IPS-18c (cell line): ENCODE measurements at regions not wholly inside any gene's neighbourhood (a gene's known extent, or its start where the extent isn't known, plus 50 kb on each side); places are given as distances from the start of the nearest gene placed in this dataset.

Experiments
- H3K4me3 ChIP-seq: 2 replicates; pipeline ENCODE4 v1.7.0; 2013; ENCODE audit warnings: low read depth, mild to moderate bottlenecking, low read length, moderate library complexity; ENCODE audit not compliant: insufficient read depth
- H3K9me3 ChIP-seq: one replicate; pipeline ENCODE4 v1.6.1; 2013; ENCODE audit warnings: mild to moderate bottlenecking, low read length, moderate library complexity; ENCODE audit not compliant: control insufficient read depth, insufficient read depth

DNA sequence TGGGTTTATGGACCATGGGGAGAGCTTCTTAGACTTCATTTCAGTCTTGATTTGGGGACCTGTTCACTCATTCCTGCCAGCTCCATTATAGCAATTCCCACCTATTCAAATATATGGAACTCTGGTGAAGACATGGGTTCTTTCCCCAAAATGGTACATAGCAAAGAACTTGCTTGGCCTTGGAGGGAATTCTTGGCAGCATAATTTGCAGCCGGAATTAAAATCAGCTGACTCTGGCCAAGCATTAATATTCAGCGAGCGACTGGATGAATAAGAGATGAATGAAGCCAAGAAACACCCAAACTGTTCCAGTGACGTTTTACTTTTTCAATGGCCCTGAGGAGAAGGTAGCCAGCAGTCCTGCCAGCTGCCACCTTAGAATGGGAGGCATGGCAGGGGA lies 88.4 kb upstream of the SOX1 start:
- H3K4me3 ChIP-seq: no peak overlapping the region

DNA sequence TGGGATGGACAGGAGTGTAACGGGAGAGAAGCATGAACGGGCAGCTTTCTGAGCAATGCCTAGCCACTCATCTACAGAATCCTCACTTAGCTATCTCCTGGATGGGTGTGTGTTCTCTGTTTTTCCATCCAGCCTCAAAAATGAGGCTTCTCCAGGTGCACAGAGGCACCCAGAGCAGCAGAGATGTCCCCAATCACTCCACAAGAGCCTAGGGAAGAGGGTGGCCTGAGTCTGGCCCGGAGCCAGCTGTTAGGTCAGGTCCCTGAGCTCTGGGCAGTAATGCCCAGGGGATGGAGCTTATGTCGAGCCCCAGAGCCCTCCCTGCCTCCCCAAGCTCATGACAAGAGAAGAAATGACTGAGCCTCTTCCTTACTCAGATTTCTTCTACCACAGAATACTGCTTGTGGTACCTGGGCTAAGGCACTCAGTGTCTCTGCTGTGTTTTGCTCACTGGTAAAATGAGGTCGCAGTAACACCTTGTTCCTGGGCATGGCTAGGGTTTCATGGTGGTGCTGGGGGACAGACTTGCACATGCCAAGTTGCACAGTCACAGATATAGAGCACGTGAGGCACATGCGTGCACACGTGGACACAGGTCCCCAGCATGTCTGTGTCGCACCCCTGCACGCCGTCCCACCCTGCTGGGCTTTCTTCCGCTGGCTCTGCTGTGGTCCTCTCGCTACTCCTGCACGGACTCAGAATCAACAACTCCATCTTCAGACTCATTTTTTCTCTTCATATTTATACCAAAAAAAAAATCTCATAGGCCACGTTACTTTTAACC lies 86.6 kb upstream of the SOX1 start:
- H3K4me3 ChIP-seq: no peak overlapping the region
- peaks cover 2% of the 10 kb centered on the region for H3K9me3 ChIP-seq

More for the DNA sequence above, 88.4 kb upstream of the SOX1 start:
- H3K9me3 ChIP-seq: peaks cover 2% of the 10 kb centered on the region

DNA sequence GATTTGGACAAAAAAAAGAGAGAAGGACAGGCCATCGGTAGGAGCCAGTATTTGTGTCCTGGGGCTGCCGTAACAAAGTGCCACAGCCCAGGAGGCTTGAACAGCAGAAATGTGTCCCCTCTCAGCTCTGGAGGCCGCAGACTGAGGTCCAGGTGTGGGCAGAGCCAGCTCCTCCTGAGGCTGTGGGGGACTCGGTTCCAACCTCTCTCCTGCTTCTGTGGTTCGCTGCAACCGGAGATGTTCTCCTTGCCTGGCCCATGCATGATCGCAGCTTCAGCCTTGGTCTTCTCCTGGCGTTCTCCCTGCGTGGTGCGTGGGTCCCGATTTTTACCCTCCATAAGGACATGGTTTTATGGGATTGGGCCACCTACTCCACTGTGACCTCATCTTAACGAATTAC lies 85.9 kb upstream of the SOX1 start:
- Histone ChIP-seq H3K9me3 (peaks cover 2% of the 10 kb centered on the region), H3K4me3 (no peak overlapping the region)

DNA sequence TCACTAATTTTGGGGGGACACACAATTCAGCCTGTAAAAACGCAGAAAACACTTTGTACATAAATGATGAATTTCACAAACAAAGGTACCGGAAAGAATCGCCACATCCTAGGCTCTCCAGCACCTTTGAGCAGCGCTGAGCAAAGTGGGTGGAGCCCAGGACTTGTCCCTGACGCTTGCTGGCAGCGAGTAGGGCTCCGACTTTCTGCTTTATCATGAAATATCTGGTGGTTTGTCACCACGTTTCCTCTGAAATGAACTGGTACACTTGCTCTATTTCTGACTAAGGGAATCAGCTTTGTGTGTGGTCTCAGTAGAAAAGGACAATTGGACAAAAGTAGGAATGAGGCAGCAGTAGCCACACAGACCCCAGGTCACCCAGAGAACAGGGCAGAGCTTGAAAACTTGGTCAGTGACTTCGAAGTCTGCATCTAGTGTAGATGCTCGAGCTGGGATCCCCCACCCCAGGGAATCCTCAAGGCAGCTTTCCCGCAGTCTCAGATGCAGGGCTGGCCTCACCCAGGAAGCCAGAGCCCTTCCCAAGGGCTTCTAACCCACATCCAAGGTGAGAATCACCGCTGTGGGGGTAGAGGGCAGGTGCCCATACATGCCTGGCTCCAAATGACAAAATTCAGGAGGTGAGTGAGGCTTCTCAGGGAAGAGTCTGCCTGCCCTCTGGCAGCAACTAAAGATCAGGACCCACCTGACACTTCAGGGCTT lies 85.3 kb upstream of the SOX1 start:
- H3K9me3 ChIP-seq: peaks cover 2% of the 10 kb centered on the region

DNA sequence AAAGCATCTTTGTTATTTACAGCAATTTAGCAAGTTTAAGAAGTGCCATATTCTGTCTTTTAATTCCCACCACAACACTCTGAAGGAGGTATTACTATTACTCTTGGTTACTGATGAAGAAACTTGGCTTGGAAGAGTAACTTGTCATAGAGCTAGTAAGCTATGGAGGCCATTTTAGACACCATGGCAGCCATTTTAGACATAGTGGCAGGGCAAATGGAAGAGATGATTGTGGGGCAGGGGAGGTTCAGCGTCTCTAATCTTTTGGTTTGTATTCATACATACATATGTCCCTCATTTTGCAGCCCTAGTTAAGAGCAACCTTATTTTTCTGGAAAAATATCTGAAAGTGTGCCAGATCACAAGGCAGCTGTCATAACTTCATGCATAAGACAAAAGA lies 82.6 kb upstream of the SOX1 start:
- Histone ChIP-seq H3K9me3 (peaks cover 2% of the 10 kb centered on the region), H3K4me3 (no peak overlapping the region)

More for the DNA sequence above, 85.3 kb upstream of the SOX1 start:
- no peak overlapping the region for H3K4me3 ChIP-seq

DNA sequence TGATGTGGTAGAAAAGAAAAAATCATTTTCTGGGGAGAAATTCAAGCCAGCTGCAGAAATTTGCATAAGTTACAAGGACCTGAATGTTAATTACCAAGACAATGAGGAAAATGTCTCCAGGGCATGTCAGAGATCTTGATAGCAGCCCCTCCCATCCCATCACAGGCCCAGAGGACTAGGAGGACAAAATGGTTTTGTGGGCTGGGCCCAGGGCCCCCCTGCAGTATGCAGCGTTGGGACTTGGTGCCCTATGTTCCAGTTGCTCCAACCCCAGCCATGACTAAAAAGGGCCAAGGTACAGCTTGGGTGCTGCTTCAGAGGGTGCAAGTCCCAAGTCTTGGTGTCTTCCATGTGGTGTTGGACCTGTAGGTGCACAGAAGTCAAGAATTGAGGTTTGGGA lies 76.6 kb upstream of the SOX1 start:
- Histone ChIP-seq H3K4me3 (no peak overlapping the region; the same call in 1 of the 2 replicates), H3K9me3 (peaks cover 9% of the 10 kb centered on the region)

DNA sequence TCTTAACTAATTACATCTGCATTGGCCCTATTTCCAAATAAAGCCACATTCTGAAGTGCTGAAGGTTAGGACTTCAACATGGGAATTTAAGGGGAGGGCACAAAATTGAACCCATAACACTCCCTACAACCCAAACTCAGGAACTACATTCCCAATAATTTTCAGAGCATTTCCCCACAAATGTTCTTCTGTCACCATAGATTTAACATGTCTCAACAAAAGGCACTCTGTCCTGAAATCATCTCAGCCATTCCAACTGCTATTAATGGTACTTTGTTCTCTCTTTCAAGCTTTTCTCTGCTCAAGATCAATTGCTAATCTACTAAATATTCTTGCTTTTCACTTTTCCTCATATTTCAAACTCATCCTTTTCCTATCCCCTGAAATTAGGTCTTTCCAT lies 74.0 kb upstream of the SOX1 start:
- peaks cover 9% of the 10 kb centered on the region for H3K9me3 ChIP-seq
- no peak overlapping the region for H3K4me3 ChIP-seq

DNA sequence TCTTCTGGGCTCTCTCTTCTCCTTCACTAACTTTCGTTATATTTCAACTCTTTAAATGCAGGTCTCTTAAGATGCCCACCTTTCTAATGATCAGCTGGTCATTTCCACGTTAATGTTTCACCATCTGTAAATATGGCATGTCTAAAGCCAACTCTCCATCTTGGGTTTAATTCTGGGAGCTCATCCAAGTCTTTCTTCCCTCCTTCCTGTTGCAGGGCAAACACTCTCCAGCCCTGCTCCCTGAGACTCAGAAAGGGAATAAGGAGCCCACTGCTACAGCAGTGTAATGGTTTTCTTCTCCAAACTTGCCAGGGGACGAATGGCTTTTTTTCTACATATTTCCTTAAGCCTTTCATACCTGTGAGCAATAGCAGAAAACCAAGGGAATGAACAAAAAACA lies 73.3 kb upstream of the SOX1 start:
- peaks cover 9% of the 10 kb centered on the region for H3K9me3 ChIP-seq

DNA sequence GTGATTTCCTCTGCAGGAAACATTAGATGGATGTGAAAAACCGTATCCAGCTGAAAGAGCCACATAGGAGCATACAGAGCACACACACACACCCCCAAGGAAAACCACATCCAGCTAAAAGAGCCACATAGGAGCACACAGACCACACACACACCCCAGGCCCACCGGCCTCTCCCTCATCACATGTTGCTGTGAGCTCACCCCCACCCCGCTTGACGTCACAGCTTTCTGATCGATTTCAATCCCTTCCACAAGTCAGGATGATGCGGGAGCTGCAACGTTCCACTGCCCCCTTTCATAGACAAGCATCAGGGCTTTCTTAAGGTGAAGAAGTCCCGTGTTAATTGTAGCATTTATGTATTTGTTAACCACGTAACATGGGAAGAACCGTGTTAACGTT lies 72.4 kb upstream of the SOX1 start:
- peaks cover 9% of the 10 kb centered on the region for H3K9me3 ChIP-seq

More for the DNA sequence above, 73.3 kb upstream of the SOX1 start:
- H3K4me3 ChIP-seq: no peak overlapping the region

DNA sequence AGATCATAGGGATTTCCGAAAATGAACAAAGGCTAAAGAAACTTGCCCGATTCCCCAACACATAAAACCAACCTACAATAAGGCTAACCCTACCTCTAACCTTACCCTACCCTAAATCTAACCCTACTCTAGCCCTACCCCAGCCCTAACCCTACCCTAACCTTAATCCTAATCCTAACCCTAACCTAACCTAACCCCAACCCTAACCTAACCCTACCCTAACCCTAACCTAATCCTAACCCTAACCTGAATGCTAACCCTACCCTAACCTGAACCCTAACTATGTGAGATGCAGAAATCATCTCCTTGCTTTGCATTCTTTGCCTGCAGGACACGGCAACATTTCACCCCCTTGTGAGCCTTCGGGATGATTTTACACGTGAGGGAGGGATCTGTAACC lies 67.6 kb upstream of the SOX1 start:
- H3K4me3 ChIP-seq: no peak overlapping the region
- no peaks in the 10 kb centered on the region for H3K9me3 ChIP-seq

More for the DNA sequence above, 72.4 kb upstream of the SOX1 start:
- H3K4me3 ChIP-seq: no peak overlapping the region

DNA sequence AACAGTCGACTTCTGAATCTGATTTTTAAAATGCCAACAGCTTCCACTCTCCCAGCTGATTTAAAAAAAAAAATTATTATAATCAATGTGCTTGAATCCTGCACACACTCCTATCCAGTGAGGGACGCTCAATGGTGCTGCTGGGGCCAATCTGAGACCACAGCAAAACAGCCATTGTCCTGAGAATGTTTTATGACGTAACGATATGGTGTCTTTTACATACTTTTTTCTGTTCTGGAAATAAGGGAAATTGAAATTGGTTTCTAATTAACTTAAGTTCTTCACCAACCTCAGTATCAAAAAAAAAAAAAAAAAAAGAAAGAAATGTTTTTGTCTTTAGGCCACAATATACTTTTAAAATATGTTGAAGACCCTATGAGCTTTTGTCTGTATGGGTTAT lies 66.1 kb upstream of the SOX1 start:
- H3K9me3 ChIP-seq: no peaks in the 10 kb centered on the region

DNA sequence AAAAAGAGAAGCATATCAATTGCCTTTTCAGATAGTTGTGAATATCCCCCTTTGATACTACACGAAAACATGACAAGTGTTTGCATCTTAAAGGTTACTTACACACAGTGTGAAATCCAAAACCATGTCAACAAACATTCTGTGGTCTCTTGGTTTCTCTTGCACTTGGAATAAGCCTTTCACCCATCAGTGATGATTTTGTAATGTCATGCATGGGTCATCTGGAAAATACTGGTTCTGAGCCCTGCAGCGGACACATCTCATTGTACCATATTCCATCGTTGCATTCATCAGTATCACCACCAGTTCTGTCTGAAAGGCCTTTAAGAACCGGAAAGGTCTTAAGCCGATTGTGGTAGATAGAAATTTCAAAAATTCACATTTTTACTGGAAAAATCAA lies 65.4 kb upstream of the SOX1 start:
- H3K9me3 ChIP-seq: peaks cover 2% of the 10 kb centered on the region
- no peak overlapping the region for H3K4me3 ChIP-seq

More for the DNA sequence above, 66.1 kb upstream of the SOX1 start:
- H3K4me3 ChIP-seq: no peak overlapping the region

DNA sequence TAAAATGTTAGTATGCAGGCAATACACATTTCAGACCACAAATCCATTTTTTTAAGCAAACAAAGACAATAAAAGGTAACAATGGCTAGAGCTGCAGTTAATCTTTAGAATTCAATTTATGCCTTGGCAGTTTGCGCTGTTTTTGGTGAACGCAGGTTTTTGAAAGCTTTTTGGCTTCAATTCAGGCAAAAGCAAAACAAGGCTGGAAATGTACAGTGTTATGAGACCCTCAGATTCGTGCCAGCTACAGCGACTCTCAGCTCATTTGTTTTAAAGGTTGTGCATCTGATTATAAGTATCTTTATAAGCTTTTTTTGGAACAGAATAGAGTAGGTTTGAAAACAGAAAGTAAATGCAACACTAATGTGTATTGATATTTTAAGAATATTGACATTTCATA lies 63.6 kb upstream of the SOX1 start:
- Histone ChIP-seq H3K4me3 (no peak overlapping the region), H3K9me3 (peaks cover 2% of the 10 kb centered on the region)

DNA sequence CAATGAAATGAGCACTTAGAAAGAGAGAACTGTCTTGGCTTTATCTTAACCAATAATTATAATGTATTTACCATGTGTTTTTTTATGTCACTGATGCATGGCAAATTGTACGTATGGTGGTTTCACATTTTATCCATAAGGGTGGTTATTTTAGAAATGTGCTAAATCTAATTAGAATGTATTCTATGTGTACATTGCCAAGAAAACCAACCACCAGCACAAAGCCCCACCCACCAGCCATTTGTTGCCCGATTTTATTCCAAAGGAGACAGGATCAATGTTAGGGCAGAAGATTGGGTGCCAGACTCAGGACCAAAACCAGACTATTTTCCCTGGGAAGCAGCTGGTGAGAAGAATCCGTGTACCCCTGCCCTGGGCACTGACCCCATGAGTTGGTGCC lies 63.0 kb upstream of the SOX1 start:
- peaks cover 2% of the 10 kb centered on the region for H3K9me3 ChIP-seq
- no peak overlapping the region for H3K4me3 ChIP-seq

DNA sequence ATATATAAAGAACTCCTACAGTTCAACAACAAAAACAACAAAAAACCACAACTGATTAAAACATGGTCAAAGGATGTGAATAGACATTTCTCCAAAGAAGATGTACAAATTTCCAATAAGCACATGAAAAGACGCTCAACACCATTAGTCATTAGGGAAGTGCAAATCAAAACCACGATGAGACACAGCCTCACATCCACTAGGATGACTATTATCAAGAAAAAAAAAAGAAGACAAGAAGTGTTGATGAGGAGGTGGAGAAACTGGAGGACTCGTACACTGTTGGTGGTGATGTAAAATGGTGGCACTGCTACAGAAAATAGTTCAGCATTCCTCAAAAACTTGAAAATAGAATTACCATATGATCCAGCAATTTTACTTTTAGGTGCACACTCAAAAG lies 61.0 kb upstream of the SOX1 start:
- Histone ChIP-seq H3K9me3 (peaks cover 2% of the 10 kb centered on the region), H3K4me3 (no peak overlapping the region)

DNA sequence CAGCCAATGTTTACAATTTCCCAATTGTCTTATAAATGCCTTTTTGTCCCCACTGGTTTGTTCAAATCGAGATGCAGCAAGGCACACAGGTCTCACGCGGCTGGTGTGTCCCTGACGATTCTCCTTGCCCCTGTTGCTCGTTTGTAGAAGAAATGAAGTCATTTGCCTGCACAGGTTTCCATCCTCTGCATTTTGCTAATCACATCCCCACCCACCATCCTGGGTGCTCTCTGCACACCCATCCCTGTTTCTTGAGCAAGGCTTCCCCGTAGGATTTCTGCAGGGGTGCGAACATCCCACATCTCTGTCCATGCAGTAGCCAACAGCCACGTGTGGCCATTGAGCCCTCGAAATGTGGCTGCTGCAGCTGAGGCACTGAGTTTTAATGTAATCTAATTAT lies 59.8 kb upstream of the SOX1 start:
- H3K4me3 ChIP-seq: no peak overlapping the region
- peaks cover 2% of the 10 kb centered on the region for H3K9me3 ChIP-seq

DNA sequence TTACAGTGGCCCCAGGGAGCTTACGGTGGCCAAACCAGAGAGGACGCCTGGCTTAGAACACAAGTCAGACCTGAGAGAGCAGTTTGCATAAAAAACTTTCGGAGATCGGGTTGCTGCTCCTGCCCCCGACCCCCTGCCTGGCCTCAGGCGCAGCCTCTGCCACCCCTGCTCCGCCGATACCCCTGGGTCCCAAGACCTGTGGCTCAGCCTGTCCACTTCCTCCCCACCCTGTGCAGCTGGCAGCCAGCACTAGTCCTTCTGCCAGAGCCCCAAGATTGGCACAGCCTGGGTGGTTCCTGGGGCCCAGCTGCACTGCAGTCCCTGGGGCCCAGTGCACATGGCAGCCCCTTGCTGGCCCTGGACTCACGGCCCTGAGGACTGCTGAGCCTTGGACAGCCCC lies 56.2 kb upstream of the SOX1 start:
- peaks cover 2% of the 10 kb centered on the region for H3K9me3 ChIP-seq
- H3K4me3 ChIP-seq: no peak overlapping the region

DNA sequence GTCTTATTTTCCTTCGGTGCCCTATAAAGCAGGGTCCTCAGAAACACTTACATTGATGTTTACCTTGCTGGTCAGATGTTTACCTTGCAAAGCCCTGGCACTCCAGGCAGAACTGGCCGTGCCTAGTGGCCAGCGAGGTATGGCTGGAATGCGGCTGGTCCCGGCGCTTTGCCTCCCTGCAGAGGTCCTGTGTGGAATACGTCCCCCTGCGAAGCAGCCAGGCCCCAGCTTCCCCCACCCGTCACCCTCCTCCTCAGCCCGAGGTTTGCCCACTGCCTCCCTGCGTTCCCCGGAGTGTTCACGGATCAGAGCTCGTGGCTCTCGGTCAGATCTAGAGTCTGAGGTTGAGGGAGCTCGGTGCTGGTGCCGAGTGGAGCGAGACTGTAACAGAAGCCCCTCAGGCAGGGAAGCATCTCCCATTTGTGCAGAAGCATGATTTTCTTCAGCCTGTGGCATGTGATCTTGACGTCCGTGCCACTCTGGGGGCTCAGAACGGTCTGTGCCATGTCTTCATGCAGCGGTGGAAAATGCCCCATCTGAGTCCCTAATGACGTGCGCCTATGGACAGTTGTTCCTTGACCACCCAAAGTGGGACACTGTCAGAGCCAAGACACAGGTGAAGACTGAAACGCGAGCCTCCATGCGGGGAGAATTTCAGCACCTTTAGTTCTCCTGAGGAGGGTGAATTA lies 54.8 kb upstream of the SOX1 start:
- no peak overlapping the region for H3K4me3 ChIP-seq
- H3K9me3 ChIP-seq: no peaks in the 10 kb centered on the region
